ENCODE measurements at regions not wholly inside any gene's neighbourhood (a gene's known extent, or its start where the extent isn't known, plus 50 kb on each side); places are given as distances from the start of the nearest gene placed in this dataset.

DNA sequence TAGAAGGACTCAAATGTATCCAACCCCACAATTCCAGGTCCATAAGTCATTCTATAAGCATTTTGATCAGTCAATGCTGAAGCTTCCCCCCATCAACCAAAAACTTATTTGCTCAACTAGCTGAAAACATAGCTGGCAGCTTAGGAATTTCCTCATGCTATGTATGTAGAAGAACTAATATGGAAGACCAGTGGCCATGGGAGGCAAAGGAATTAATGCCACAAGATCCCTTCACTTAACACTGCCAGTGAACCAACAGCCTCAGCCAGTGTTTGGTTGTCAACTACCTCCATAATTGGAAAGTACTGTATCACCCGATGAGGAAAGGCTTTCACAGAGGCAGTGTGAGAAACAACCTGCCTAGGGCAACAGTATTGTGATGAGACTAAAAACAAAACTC is 105.4 kb downstream of the ZNF429 start:
- no peak for TF ChIP-seq ZNF70 (CRISPR knock-in tag; IDR thresholded peaks at IDR 0.05)
- no peak for TF ChIP-seq ESRRG (CRISPR knock-in tag; IDR thresholded peaks at IDR 0.05)
- TF ChIP-seq TOX (CRISPR knock-in tag; IDR thresholded peaks at IDR 0.05; ENCODE audit: borderline replicate concordance): no peak
- TF ChIP-seq, protein P1, sequence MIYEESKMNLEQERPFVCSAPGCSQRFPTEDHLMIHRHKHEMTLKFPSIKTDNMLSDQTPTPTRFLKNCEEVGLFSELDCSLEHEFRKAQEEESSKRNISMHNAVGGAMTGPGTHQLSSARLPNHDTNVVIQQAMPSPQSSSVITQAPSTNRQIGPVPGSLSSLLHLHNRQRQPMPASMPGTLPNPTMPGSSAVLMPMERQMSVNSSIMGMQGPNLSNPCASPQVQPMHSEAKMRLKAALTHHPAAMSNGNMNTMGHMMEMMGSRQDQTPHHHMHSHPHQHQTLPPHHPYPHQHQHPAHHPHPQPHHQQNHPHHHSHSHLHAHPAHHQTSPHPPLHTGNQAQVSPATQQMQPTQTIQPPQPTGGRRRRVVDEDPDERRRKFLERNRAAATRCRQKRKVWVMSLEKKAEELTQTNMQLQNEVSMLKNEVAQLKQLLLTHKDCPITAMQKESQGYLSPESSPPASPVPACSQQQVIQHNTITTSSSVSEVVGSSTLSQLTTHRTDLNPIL (CRISPR knock-in tag; IDR thresholded peaks at IDR 0.05; ENCODE audit: low read depth): no peak
- no peak for TF ChIP-seq ISL1 (CRISPR knock-in tag; IDR thresholded peaks at IDR 0.05)
